Heart left ventricle (tissue), 16 donors: ENCODE measurements at regions not wholly inside any gene's neighbourhood (a gene's known extent, or its start where the extent isn't known, plus 50 kb on each side); places are given as distances from the start of the nearest gene placed in this dataset.

Source experiments
- ATAC-seq, 4 donors: fragments of 200-7000 bp; cut with Tn5 transposase; one replicate each; pipeline ENCODE4 v1.9.1; 2020 to 2022; ENCODE audit warnings: moderate library complexity in 4 of 4, mild to moderate bottlenecking in 3 of 4, moderate number of reproducible peaks in 1 of 4
- DNase-seq, 5 donors: peaks; one replicate each; pipeline ENCODE4 v3.0.0-alpha.2; 2020
- H3K27ac ChIP-seq, 12 donors: fragments of 200-600 bp; sonication (generic) in 4 of 12; one replicate each; pipeline versions ENCODE4 v1.5.0 to v1.8.0; 2016 to 2022; ENCODE audit warnings: mild to moderate bottlenecking in 2 of 12
- H3K27me3 ChIP-seq, 9 donors: fragments of 200-600 bp; sonication (generic) in 2 of 9; one replicate each; pipeline versions ENCODE4 v1.5.1 to v1.8.0; 2016 to 2022; ENCODE audit warnings: mild to moderate bottlenecking in 3 of 9
- H3K36me3 ChIP-seq, 9 donors: fragments of 200-600 bp; sonication (generic) in 2 of 9; one replicate each; pipeline versions ENCODE4 v1.5.0 to v1.8.0; 2018 to 2022; ENCODE audit warnings: mild to moderate bottlenecking in 2 of 9
- H3K4me1 ChIP-seq, 12 donors: fragments of 200-600 bp; sonication (generic) in 4 of 12; one replicate each; pipeline versions ENCODE4 v1.5.0 to v1.8.0; 2016 to 2022; ENCODE audit warnings: mild to moderate bottlenecking in 3 of 12
- H3K4me3 ChIP-seq, 12 donors: fragments of 200-600 bp; sonication (generic) in 4 of 12; one replicate each; pipeline versions ENCODE4 v1.5.0 to v1.8.0; 2017 to 2022; ENCODE audit warnings: mild to moderate bottlenecking in 9 of 12, moderate library complexity in 4 of 12
- H3K9me3 ChIP-seq, 12 donors: fragments of 200-600 bp; sonication (generic) in 4 of 12; one replicate each; pipeline versions ENCODE4 v1.5.0 to v1.8.0; 2016 to 2022; ENCODE audit warnings: mild to moderate bottlenecking in 1 of 12
- CTCF ChIP-seq, 12 donors: fragments of 200-600 bp; sonication (generic) in 4 of 12; IDR thresholded peaks; one replicate each; pipeline versions ENCODE4 v1.5.0 to v1.8.0; 2018 to 2022; ENCODE audit warnings: antibody characterized with exemption in 12 of 12, mild to moderate bottlenecking in 5 of 12
- POLR2A ChIP-seq, 2 donors: fragments of 450-650 bp; IDR thresholded peaks; one replicate each; pipeline ENCODE4 v1.6.1; 2017; ENCODE audit warnings: antibody characterized with exemption in 2 of 2, mild to moderate bottlenecking in 2 of 2, moderate library complexity in 2 of 2
- WGBS, 4 donors: extraction: QIAGEN DNeasy Blood & Tissue Kit in 2 of 4; methylation state at CpG; one replicate each; pipeline versions ENCODE4 v1.1.5 to v1.1.7; 2013 to 2018; 5-methylcytosine and 5-hydroxymethylcytosine counted together
- intact Hi-C, 10 donors: fragments of 100-400 bp; cut with DNase I; formaldehyde crosslinking; loops; one replicate each; pipeline versions ENCODE4 v1.11.1 to v1.14.2; 2022
- donor health status: ischemic (EF 13 %, LVEDD 7.1; RV severe dilation, severe dysfunction).
- donor health status: healthy with polysubstance abuse.
- donor health status: DM: no; HTN: yes; CAD: no.
- donor health status: DM: no; HTN: no; CAD: no.
- donor health status: ischemic (EF 25% LVEDD 6.9; RV normal size, moderate dysfunction).
- donor health status: ischemic (EF 25% LVEDD 5.7; RV mildly dilated, moderate dysfunction).
- donor health status: healthy.
- donor health status: DM: yes; HTN: yes; CAD: no.
- donor health status: ischemic (EF 35%, LVEDD 5.7; RV mildly dilated, moderate dysfunction).
- donor health status: nonischemic (EF 11% LVEDD 7.7; RV severe dilation, severe dysfunction).
- donor health status: DM: yes; HTN: yes; CAD: no.
- donor health status: PGD.
- donor health status: ischemic (EF 29% LVEDD 5.4; RV normal size, mild dysfunction).
- donor health status: nonischemic (EF 23%, LVEDD 6.1; RV moderate dilation, normal function).

- H3K4me3 ChIP-seq: no peak overlapping the region
- peak; percentile 32 to 60 (median 43) for DNase-seq
- peak overlapping the region in 1 of 12 donors; percentile 63 for H3K27ac ChIP-seq
- no peaks in the 10 kb centered on the region for H3K36me3 ChIP-seq
- H3K9me3 ChIP-seq: no peaks in the 10 kb centered on the region
- TF ChIP-seq POLR2A (IDR thresholded peaks at IDR 0.05): no peak
- TF ChIP-seq CTCF (IDR thresholded peaks at IDR 0.05): peak; percentile 20 to 62 (median 46)
- H3K27me3 ChIP-seq: no peaks in the 10 kb centered on the region
- H3K4me1 ChIP-seq: peaks cover 0 to 9% (median 0%) of the 10 kb centered on the region in 12 donors
- WGBS, 4 donors: 66 to 80% (median 70%) methylated on average over 2 of the region's 2 CpGs
- ATAC-seq: peak; percentile 91 to 96 (median 94)
- intact Hi-C loops: loop anchor here in 7 of 10 donors (2.0 to 10.0 kb wide), 8 partner anchors 199 to 761 kb away; partner anchors contain the start of gene PIK3R1 (in 1 of the 7)
These were observed 297.1 kb upstream of the CD180 start for GRCh38 chr5:67493676-67494075.

GRCh38 chr5:67490543-67491321 is 294.1 kb upstream of the CD180 start:
- DNase-seq (no peak), ATAC-seq (no peak)
- peak overlapping the region in 1 of 12 donors; percentile 25 for H3K27ac ChIP-seq
- WGBS, 4 donors: 65 to 77% (median 74%) methylated on average over 8 of the region's 8 CpGs
- no peaks in the 10 kb centered on the region for H3K36me3 ChIP-seq
- no peak overlapping the region for H3K4me3 ChIP-seq
- H3K4me1 ChIP-seq: peaks cover 0 to 9% (median 0%) of the 10 kb centered on the region in 12 donors
- no peak for TF ChIP-seq CTCF (IDR thresholded peaks at IDR 0.05)
- TF ChIP-seq POLR2A (IDR thresholded peaks at IDR 0.05): no peak
- H3K9me3 ChIP-seq: no peaks in the 10 kb centered on the region
- intact Hi-C loops: loop anchor here in 6 of 10 donors (5.0 to 10.0 kb wide), 6 partner anchors 202 to 764 kb away; partner anchors contain the start of gene PIK3R1 (in 1 of the 6)
- no peaks in the 10 kb centered on the region for H3K27me3 ChIP-seq

GRCh38 chr5:67488885-67489284 is 292.3 kb upstream of the CD180 start:
- no peak for DNase-seq
- H3K4me3 ChIP-seq: no peak overlapping the region
- 87 to 90% (median 89%) methylated on average over 4 of the region's 4 CpGs for WGBS, 4 donors
- no peak for ATAC-seq
- H3K9me3 ChIP-seq: no peaks in the 10 kb centered on the region
- no peak overlapping the region for H3K27ac ChIP-seq
- no peaks in the 10 kb centered on the region for H3K27me3 ChIP-seq
- intact Hi-C loops: no loop called here
- H3K36me3 ChIP-seq: no peaks in the 10 kb centered on the region
- TF ChIP-seq POLR2A (IDR thresholded peaks at IDR 0.05) (no peak), CTCF (IDR thresholded peaks at IDR 0.05) (no peak)
- peaks cover 0 to 6% (median 0%) of the 10 kb centered on the region in 12 donors for H3K4me1 ChIP-seq

GRCh38 chr5:67487862-67488261 is 291.3 kb upstream of the CD180 start:
- intact Hi-C loops: no loop called here
- Histone ChIP-seq H3K9me3 (no peaks in the 10 kb centered on the region), H3K27ac (no peak overlapping the region), H3K36me3 (no peaks in the 10 kb centered on the region), H3K4me3 (no peak overlapping the region), H3K4me1 (no peaks in the 10 kb centered on the region), H3K27me3 (no peaks in the 10 kb centered on the region)
- DNase-seq: no peak
- TF ChIP-seq CTCF (IDR thresholded peaks at IDR 0.05) (no peak), POLR2A (IDR thresholded peaks at IDR 0.05) (no peak)
- ATAC-seq: no peak
- 72 to 85% (median 82%) methylated on average over 4 of the region's 4 CpGs for WGBS, 4 donors
